ENCODE measurements at regions not wholly inside any gene's neighbourhood (a gene's known extent, or its start where the extent isn't known, plus 50 kb on each side); places are given as distances from the start of the nearest gene placed in this dataset.

- no peak for TF ChIP-seq CTCF (IDR thresholded peaks at IDR 0.05)
- TF ChIP-seq POLR2A (IDR thresholded peaks at IDR 0.05): no peak
Observed at GRCh38 chr16:87041286-87041685, 275.9 kb downstream of the C16orf95 start.

All from heart left ventricle (tissue), 13 donors.